OCI-LY7 (cell line): ENCODE measurements at regions not wholly inside any gene's neighbourhood (a gene's known extent, or its start where the extent isn't known, plus 50 kb on each side); places are given as distances from the start of the nearest gene placed in this dataset.

Experiments
- BruUV-seq: library from RNA; stranded (reverse); fragments of 400-500 nt; replicated peaks from 2 replicates; lab custom pipeline; 2021; lab: Mats Ljungman, UMichigan
- CTCF ChIA-PET: fragments of 300-600 bp; sonication (Branson Sonifier 250); formaldehyde crosslinking; loops from one replicate; lab custom pipeline; 2022; ENCODE audit warnings: antibody characterized with exemption; ENCODE audit not compliant: unreplicated experiment; lab: Charles Lee
- POLR2A ChIA-PET: fragments of 300-600 bp; sonication (Branson Sonifier 250); formaldehyde crosslinking; loops from one replicate; lab custom pipeline; 2022; ENCODE audit warnings: antibody characterized with exemption; lab: Charles Lee
- DNase-seq: peaks from one replicate; pipeline ENCODE4 v3.0.0-alpha.2; 2015; ENCODE audit warnings: low spot score
- H2AFZ ChIP-seq: fragments of 200-600 bp; sonication (generic), shearing (Covaris generic); 2 replicates; pipeline ENCODE4 v1.6.1; 2014; ENCODE audit warnings: mild to moderate bottlenecking, antibody characterized with exemption, low read length, moderate library complexity
- H3K27ac ChIP-seq: fragments of 200-600 bp; sonication (generic); 2 replicates; pipeline ENCODE4 v1.5.1; 2014; ENCODE audit warnings: mixed run types, low read depth, mild to moderate bottlenecking, moderate library complexity, low read length, inconsistent platforms; ENCODE audit not compliant: poor library complexity, severe bottlenecking
- H3K36me3 ChIP-seq: fragments of 200-600 bp; sonication (generic); 2 replicates; pipeline ENCODE4 v1.6.1; 2014; ENCODE audit warnings: mild to moderate bottlenecking, antibody characterized with exemption, low read length, moderate library complexity, mixed read lengths; ENCODE audit not compliant: insufficient read depth
- H3K4me1 ChIP-seq: fragments of 200-600 bp; sonication (generic); 2 replicates; pipeline ENCODE4 v1.5.1; 2014; ENCODE audit warnings: mild to moderate bottlenecking, low read length; ENCODE audit not compliant: insufficient read depth, poor library complexity, severe bottlenecking
- H3K4me2 ChIP-seq: fragments of 200-600 bp; sonication (generic); 2 replicates; pipeline ENCODE4 v1.6.1; 2014; ENCODE audit warnings: mild to moderate bottlenecking, low read length
- H3K4me3 ChIP-seq: fragments of 200-600 bp; sonication (generic); 2 replicates; pipeline ENCODE4 v1.5.1; 2014; ENCODE audit warnings: mild to moderate bottlenecking, low read depth, low read length; ENCODE audit not compliant: poor library complexity, severe bottlenecking
- H3K79me2 ChIP-seq: fragments of 200-600 bp; sonication (generic); 2 replicates; pipeline ENCODE4 v1.6.1; 2016; ENCODE audit warnings: low read depth, mild to moderate bottlenecking, low read length, moderate library complexity, mixed read lengths; ENCODE audit not compliant: insufficient read depth
- H3K9me2 ChIP-seq: fragments of 200-600 bp; sonication (generic); 2 replicates; pipeline ENCODE4 v1.6.1; 2016; ENCODE audit warnings: mild to moderate bottlenecking, low read length, mixed read lengths; ENCODE audit not compliant: insufficient read depth
- H3K9me3 ChIP-seq: fragments of 200-600 bp; sonication (generic); 2 replicates; pipeline ENCODE4 v1.6.1; 2014; ENCODE audit warnings: mild to moderate bottlenecking, mixed run types, low read length, mixed read lengths
- H4K20me1 ChIP-seq: fragments of 200-600 bp; sonication (generic); 2 replicates; pipeline ENCODE4 v1.6.1; 2014; ENCODE audit warnings: mild to moderate bottlenecking, antibody characterized with exemption, low read length, moderate library complexity, mixed read lengths; ENCODE audit not compliant: insufficient read depth
- EZH2phosphoT487 ChIP-seq: fragments of 200-600 bp; sonication (generic); IDR thresholded peaks from 2 replicates; pipeline ENCODE4 v1.6.1; 2018; ENCODE audit warnings: low read depth, borderline replicate concordance, mild to moderate bottlenecking, mixed run types, antibody characterized with exemption, low read length, moderate library complexity, mixed read lengths
- intact Hi-C: fragments of 100-400 bp; cut with micrococcal nuclease; formaldehyde crosslinking; loops from one replicate; pipeline ENCODE4 v1.10.0; 2022; ENCODE audit not compliant: unreplicated experiment
- TF ChIP-seq, protein P1 (sequence below): fragments of 200-600 bp; sonication (generic); conservative IDR thresholded peaks from 2 replicates; pipeline ENCODE4 v1.5.1; 2014; ENCODE audit warnings: mild to moderate bottlenecking, antibody characterized with exemption, low read length, moderate library complexity, mixed read lengths

DNA sequence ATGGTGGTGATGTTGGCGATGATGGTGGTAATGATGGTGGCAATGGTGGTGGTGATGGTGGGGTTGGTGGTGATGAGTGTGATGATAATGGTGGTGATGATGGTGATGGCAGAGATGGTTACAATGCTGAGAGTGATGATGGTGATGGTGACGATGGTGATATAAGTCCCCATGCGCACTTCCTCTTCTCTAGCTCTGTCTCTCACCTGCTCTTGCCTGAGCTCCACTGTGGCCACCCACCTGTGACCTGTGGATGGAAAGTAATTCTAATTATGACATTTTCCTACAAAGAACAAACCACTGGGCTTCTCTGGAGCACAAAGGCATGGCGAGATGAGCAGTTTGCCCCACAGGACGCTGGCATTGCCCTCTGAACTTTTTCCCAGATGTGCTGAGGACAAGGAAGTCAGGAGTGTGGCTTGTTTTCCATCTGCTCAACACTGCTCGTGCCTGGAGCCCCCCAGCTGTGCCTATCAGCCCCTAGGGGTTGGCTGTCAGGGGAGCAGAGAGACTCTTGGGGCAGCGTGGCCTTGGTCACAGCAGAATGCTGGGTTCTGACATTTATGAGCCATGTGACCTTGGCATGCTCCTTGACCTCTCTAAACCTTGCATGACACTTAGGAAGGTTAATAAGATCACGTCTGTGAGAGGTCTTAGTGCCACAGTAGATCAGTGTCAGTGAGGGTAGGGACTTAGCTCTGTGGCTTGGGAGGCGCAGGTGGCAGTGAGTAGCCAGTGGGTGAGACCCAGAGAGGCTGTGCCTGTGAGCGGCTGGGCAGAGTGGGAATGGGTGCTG lies 68.4 kb downstream of the RRM2 start:
- intact Hi-C loops = no loop called here
- POLR2A ChIA-PET = no interaction called here
- Histone ChIP-seq H3K4me2 (no peak overlapping the region), H3K9me3 (no peaks in the 10 kb centered on the region), H2AFZ (no peak overlapping the region), H3K79me2 (no peaks in the 10 kb centered on the region), H3K4me1 (no peaks in the 10 kb centered on the region), H3K4me3 (no peak overlapping the region), H3K36me3 (peaks cover 82% of the 10 kb centered on the region), H3K27ac (no peak overlapping the region), H4K20me1 (no peaks in the 10 kb centered on the region), H3K9me2 (no peaks in the 10 kb centered on the region)
- BruUV-seq = no TSS peak
- CTCF ChIA-PET = no interaction called here
- no peak for DNase-seq
- no peak for TF ChIP-seq EZH2phosphoT487
- TF ChIP-seq, protein P1, sequence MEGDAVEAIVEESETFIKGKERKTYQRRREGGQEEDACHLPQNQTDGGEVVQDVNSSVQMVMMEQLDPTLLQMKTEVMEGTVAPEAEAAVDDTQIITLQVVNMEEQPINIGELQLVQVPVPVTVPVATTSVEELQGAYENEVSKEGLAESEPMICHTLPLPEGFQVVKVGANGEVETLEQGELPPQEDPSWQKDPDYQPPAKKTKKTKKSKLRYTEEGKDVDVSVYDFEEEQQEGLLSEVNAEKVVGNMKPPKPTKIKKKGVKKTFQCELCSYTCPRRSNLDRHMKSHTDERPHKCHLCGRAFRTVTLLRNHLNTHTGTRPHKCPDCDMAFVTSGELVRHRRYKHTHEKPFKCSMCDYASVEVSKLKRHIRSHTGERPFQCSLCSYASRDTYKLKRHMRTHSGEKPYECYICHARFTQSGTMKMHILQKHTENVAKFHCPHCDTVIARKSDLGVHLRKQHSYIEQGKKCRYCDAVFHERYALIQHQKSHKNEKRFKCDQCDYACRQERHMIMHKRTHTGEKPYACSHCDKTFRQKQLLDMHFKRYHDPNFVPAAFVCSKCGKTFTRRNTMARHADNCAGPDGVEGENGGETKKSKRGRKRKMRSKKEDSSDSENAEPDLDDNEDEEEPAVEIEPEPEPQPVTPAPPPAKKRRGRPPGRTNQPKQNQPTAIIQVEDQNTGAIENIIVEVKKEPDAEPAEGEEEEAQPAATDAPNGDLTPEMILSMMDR = no peak

DNA sequence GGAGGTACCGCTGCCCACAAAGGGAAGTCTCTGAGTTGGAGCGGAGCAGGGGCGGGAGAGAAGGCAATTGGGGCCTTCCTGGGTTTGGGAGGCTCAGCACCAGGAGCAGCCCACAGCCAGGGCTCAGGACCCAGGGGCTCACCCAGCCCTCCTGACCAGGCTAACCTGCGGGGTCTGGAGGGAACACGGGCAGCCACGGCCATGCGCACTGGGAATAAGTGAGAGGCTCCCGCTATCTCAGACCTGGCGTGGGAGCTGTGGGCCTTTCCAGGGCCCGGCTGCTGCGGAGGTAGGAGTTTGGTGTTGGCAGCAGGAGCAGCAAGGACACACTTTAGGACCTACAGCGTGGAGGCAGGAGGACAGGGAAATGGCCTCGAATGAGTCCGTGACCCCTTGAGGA lies 69.0 kb downstream of the RRM2 start:
- POLR2A ChIA-PET = interaction anchor here (0.6 to 0.9 kb wide), 2 partner anchors 171 to 976 kb away, joined by 3 to 4 read pairs; no protein-coding TSS in a partner anchor
- CTCF ChIA-PET = no interaction called here
- Histone ChIP-seq H3K36me3 (peaks cover 84% of the 10 kb centered on the region), H3K4me2 (no peak overlapping the region), H3K4me3 (no peak overlapping the region), H2AFZ (no peak overlapping the region), H3K27ac (no peak overlapping the region), H3K9me3 (no peaks in the 10 kb centered on the region), H4K20me1 (no peaks in the 10 kb centered on the region), H3K4me1 (no peaks in the 10 kb centered on the region), H3K79me2 (no peaks in the 10 kb centered on the region), H3K9me2 (no peaks in the 10 kb centered on the region)
- TF ChIP-seq, protein P1 = no peak
- TF ChIP-seq EZH2phosphoT487 = no peak
- BruUV-seq = no TSS peak
- DNase-seq = no peak
- intact Hi-C loops = no loop called here

DNA sequence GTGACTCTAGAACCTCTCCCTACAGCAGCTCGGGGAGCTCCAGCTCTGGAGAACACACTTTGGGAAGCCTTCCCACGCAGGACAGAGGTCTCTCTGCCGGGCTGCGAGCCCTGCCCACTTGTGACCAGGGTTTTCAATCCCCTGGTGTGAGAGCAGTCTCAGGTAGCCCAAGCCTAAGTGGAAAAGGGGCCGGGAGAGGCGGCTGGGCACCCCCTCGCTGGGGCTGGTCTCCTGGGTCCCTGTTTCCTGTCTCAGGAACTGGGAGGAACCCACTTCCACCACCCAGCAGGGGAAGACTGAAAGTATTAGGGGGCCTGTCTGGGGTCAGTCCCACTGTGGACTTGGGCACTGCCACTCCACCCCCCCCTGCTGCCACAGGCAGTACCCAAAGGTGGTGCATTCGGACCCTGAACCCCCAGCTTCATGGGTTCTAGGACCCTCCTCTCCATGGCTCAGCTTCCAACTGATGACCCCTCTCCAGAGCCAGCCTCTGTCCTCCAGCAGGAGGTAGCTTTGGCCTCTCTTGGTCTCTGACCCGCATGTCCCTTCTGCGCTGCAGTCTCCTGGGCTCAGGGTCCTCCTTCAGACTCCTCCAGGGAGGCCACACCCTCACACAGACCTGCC lies 70.0 kb downstream of the RRM2 start:
- Histone ChIP-seq H3K9me2 (no peaks in the 10 kb centered on the region), H3K36me3 (peaks cover 84% of the 10 kb centered on the region), H3K4me2 (no peak overlapping the region), H4K20me1 (no peaks in the 10 kb centered on the region), H3K79me2 (no peaks in the 10 kb centered on the region), H3K9me3 (no peaks in the 10 kb centered on the region), H3K4me3 (no peak overlapping the region), H2AFZ (no peak overlapping the region), H3K27ac (no peak overlapping the region), H3K4me1 (no peaks in the 10 kb centered on the region)
- ChIA-PET CTCF (interaction anchor here (0.6 kb wide), 1 partner anchor 803 kb away, joined by 3 read pairs; no protein-coding TSS in a partner anchor), POLR2A (interaction anchor here (0.9 kb wide), 1 partner anchor 170 kb away, joined by 4 read pairs; no protein-coding TSS in a partner anchor)
- BruUV-seq = no TSS peak
- DNase-seq = no peak
- intact Hi-C loops = no loop called here
- TF ChIP-seq, protein P1 = no peak
- no peak for TF ChIP-seq EZH2phosphoT487
